ENCODE measurements at regions not wholly inside any gene's neighbourhood (a gene's known extent, or its start where the extent isn't known, plus 50 kb on each side); places are given as distances from the start of the nearest gene placed in this dataset.

DNA sequence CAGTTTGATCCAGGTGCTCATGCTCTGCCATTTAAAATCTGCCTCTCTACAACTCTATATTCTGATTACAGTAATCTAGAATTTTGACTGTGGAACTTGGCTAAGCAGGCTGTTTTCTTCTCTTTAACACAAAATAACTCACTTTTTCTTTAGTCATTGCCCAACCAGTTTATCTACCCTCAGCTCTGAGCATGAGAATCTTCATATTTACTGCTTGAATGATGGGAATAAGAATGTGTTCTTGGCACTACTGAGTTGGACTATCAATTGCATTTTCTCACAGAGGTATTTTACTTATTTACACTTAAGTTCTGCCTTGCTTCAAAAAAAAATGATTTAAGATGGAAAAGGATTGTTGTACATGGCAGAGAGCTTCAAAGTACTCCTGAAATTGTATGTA, 301.1 kb downstream of the CCDC85A start:
- TF ChIP-seq CTCF (IDR thresholded peaks at IDR 0.05) (no peak), POLR2A (IDR thresholded peaks at IDR 0.05) (no peak)
